ENCODE measurements at regions not wholly inside any gene's neighbourhood (a gene's known extent, or its start where the extent isn't known, plus 50 kb on each side); places are given as distances from the start of the nearest gene placed in this dataset.

DNA sequence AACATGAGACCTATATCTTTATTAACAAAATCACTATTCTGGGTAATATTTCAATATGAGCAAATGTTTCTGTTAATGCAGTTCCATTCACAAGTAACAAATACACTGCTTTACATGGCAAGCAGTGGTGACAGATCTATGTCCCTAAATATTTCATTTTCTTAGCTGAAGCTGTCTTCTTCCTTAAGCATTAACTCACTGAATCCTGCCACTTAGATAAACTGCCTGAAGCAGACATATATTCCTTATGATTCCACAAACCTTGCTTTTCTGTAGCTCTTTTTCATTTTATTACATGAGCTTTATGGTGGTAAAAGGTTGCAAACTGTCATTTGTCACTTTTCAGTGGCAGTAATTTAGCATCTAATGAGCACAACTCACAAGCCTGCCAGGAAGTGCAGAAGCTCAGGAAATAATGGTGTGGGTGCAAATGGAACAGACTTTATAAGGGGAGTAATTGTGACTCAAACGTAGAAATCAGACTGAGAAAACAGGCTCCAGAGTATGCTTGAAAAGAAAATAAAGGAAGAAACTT lies 217.2 kb downstream of the XPNPEP1 start:
- Histone ChIP-seq H3K4me3 (no peak overlapping the region), H3K4me1 (ENCODE audit: insufficient read depth) (no peaks in the 10 kb centered on the region), H3K36me3 (no peaks in the 10 kb centered on the region), H3K9me3 (no peaks in the 10 kb centered on the region), H3K27me3 (no peaks in the 10 kb centered on the region), H3K27ac (no peak overlapping the region)
- no peak for DNase-seq
- no peak for TF ChIP-seq EP300 (IDR thresholded peaks at IDR 0.05)
- TF ChIP-seq, protein P1, sequence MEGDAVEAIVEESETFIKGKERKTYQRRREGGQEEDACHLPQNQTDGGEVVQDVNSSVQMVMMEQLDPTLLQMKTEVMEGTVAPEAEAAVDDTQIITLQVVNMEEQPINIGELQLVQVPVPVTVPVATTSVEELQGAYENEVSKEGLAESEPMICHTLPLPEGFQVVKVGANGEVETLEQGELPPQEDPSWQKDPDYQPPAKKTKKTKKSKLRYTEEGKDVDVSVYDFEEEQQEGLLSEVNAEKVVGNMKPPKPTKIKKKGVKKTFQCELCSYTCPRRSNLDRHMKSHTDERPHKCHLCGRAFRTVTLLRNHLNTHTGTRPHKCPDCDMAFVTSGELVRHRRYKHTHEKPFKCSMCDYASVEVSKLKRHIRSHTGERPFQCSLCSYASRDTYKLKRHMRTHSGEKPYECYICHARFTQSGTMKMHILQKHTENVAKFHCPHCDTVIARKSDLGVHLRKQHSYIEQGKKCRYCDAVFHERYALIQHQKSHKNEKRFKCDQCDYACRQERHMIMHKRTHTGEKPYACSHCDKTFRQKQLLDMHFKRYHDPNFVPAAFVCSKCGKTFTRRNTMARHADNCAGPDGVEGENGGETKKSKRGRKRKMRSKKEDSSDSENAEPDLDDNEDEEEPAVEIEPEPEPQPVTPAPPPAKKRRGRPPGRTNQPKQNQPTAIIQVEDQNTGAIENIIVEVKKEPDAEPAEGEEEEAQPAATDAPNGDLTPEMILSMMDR (IDR thresholded peaks at IDR 0.05): no peak
- no peak for TF ChIP-seq POLR2A (IDR thresholded peaks at IDR 0.05)
- WGBS, 3 donors: 51 to 68% (median 63%) methylated on average over 1 of the region's 1 CpG
- intact Hi-C loops (cut with DNase I): no loop called here

GRCh38 chr10:109701633-109702215 lies 221.6 kb downstream of the XPNPEP1 start:
- no peak for DNase-seq
- no peaks in the 10 kb centered on the region for H3K4me1 ChIP-seq (ENCODE audit: insufficient read depth)
- H3K27me3 ChIP-seq: no peaks in the 10 kb centered on the region
- H3K27ac ChIP-seq: no peak overlapping the region
- no peaks in the 10 kb centered on the region for H3K36me3 ChIP-seq
- no peak overlapping the region for H3K4me3 ChIP-seq
- 66 to 73% (median 72%) methylated on average over 5 of the region's 5 CpGs for WGBS, 3 donors
- H3K9me3 ChIP-seq: no peaks in the 10 kb centered on the region
- no peak for TF ChIP-seq POLR2A (IDR thresholded peaks at IDR 0.05)
- TF ChIP-seq, protein P1 (IDR thresholded peaks at IDR 0.05): no peak
- TF ChIP-seq EP300 (IDR thresholded peaks at IDR 0.05): no peak
- intact Hi-C loops (cut with DNase I): no loop called here

DNA sequence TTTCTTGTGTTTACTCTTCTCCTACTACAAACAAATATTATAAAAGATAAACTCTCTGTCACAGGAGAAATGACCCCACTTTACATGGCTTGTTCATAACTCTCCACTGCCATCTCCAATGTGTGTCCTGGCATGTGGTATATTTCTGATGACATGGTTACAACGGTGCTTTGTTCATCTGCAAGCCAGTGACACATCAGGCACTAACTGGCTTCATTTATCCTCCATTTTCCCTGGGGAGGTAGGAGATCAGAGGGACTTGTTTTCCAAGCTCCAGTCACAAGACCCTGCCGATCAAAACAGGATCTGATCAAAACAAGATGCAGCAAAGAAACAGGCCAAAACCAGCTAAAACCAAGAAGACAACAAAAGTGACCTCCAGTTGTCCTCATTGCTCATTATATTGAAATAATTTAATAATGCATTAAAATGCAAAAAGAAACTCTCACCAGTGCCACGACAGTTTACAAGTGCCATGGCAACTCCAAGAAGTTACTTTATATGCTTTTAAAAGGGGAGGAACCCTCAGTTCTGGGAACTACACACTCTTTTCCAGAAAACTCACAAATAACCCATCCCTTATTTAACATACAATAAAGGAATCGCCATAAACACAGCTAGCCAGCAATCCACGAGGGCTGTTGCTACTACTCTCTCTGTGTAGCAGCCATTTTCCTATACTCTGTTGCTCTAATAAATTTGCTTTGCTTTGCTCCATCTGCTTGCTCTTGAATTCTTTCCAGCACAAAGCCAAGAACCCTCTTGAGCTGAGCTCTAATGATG lies 224.2 kb downstream of the XPNPEP1 start:
- WGBS, 3 donors: 78 to 81% (median 78%) methylated on average over 5 of the region's 5 CpGs
- H3K4me1 ChIP-seq (ENCODE audit: insufficient read depth): no peaks in the 10 kb centered on the region
- intact Hi-C loops (cut with DNase I): no loop called here
- no peaks in the 10 kb centered on the region for H3K9me3 ChIP-seq
- H3K27ac ChIP-seq: no peak overlapping the region
- TF ChIP-seq EP300 (IDR thresholded peaks at IDR 0.05) (no peak), POLR2A (IDR thresholded peaks at IDR 0.05) (no peak)
- TF ChIP-seq, protein P1 (IDR thresholded peaks at IDR 0.05): no peak
- no peaks in the 10 kb centered on the region for H3K36me3 ChIP-seq
- no peak overlapping the region for H3K4me3 ChIP-seq
- no peaks in the 10 kb centered on the region for H3K27me3 ChIP-seq
- no peak for DNase-seq

- Histone ChIP-seq H3K9me3 (no peaks in the 10 kb centered on the region), H3K27me3 (no peaks in the 10 kb centered on the region), H3K27ac (no peak overlapping the region), H3K36me3 (no peaks in the 10 kb centered on the region), H3K4me1 (ENCODE audit: insufficient read depth) (no peaks in the 10 kb centered on the region), H3K4me3 (no peak overlapping the region)
- intact Hi-C loops (cut with DNase I): no loop called here
- DNase-seq: no peak
- TF ChIP-seq, protein P1 (IDR thresholded peaks at IDR 0.05): no peak
- TF ChIP-seq EP300 (IDR thresholded peaks at IDR 0.05) (no peak), POLR2A (IDR thresholded peaks at IDR 0.05) (no peak)
- WGBS, 3 donors: 62 to 70% (median 69%) methylated on average over 5 of the region's 5 CpGs
Measured at GRCh38 chr10:109698086-109698485, 225.2 kb downstream of the XPNPEP1 start.

Data from ovary (tissue), 7 donors.